Right renal pelvis (tissue), 4 donors: ENCODE measurements at regions not wholly inside any gene's neighbourhood (a gene's known extent, or its start where the extent isn't known, plus 50 kb on each side); places are given as distances from the start of the nearest gene placed in this dataset.
"Not testable (repeated sequence)": the region's sequence is repeated elsewhere in the genome, so short reads cannot be mapped to it uniquely, and the experiment has no call there.

Experiments used
- DNase-seq, 4 donors: peaks; one replicate each; pipeline ENCODE4 v3.0.0-alpha.2; 2013; ENCODE audit warnings: low read depth in 4 of 4, low spot score in 3 of 4, missing footprints in 1 of 4

GRCh38 chr22:49411236-49411635, 416.4 kb downstream of the BRD1 start:
- no peak for DNase-seq

GRCh38 chr22:49408102-49408836, 419.4 kb downstream of the BRD1 start:
- DNase-seq = no peak

- DNase-seq = no peak
Observed at GRCh38 chr22:49406879-49407587, 420.6 kb downstream of the BRD1 start.

- no peak for DNase-seq
Observed at GRCh38 chr22:49406047-49406650, 421.5 kb downstream of the BRD1 start.

- DNase-seq = no peak
Observed at GRCh38 chr22:49405590-49405989, 422.1 kb downstream of the BRD1 start.

- DNase-seq = no peak
Observed at GRCh38 chr22:49404576-49405241, 423.0 kb downstream of the BRD1 start.

- DNase-seq = no peak
Observed at GRCh38 chr22:49404020-49404419, 423.7 kb downstream of the BRD1 start.

GRCh38 chr22:49403102-49403501, 424.6 kb downstream of the BRD1 start:
- DNase-seq = no peak

- DNase-seq = no peak
Observed at GRCh38 chr22:49402169-49402568, 425.5 kb downstream of the BRD1 start.

- DNase-seq = no peak
Observed at GRCh38 chr22:49400941-49401598, 426.6 kb downstream of the BRD1 start.

GRCh38 chr22:49400136-49400940, 427.3 kb downstream of the BRD1 start:
- no peak for DNase-seq

- no peak for DNase-seq
Observed at GRCh38 chr22:49398646-49399045, 429.0 kb downstream of the BRD1 start.

GRCh38 chr22:49398115-49398514, 429.6 kb downstream of the BRD1 start:
- DNase-seq = no peak

GRCh38 chr22:49396817-49397216, 430.9 kb downstream of the BRD1 start:
- no peak for DNase-seq

GRCh38 chr22:49395617-49396016, 432.1 kb downstream of the BRD1 start:
- DNase-seq = no peak

- DNase-seq = not testable (repeated sequence)
Observed at GRCh38 chr22:49395062-49395461, 432.6 kb downstream of the BRD1 start.

- no peak for DNase-seq
Observed at GRCh38 chr22:49394116-49394785, 433.4 kb downstream of the BRD1 start.

- no peak for DNase-seq
Observed at GRCh38 chr22:49393526-49393925, 434.1 kb downstream of the BRD1 start.

GRCh38 chr22:49392841-49393510, 434.7 kb downstream of the BRD1 start:
- DNase-seq = no peak
